HS-27A (cell line): ENCODE measurements at regions not wholly inside any gene's neighbourhood (a gene's known extent, or its start where the extent isn't known, plus 50 kb on each side); places are given as distances from the start of the nearest gene placed in this dataset.

Experiments
- DNase-seq: peaks from one replicate; pipeline ENCODE4 v3.0.0-alpha.2; 2012; ENCODE audit warnings: low read depth, missing footprints

DNA sequence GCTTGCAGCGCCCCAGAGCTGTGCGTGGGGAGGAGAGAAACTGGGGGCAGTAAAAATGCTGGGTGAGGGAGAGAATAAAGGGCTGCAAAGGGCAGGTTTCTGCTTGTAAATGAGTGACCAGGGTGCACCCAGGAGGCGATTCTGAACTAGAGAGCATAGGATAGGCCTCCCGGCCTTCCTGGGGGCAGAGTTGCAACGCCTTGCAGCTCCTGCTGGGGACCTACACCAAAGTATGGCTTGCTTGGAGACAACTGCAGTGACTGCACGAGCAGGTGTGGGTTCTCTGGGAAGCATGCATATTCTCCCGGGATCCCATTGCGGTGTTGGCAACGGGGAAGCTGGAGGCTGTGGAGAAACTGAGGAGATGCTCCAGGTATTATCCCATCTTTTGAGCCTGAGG, 111.6 kb upstream of the SPACA1 start:
- no peak for DNase-seq

DNA sequence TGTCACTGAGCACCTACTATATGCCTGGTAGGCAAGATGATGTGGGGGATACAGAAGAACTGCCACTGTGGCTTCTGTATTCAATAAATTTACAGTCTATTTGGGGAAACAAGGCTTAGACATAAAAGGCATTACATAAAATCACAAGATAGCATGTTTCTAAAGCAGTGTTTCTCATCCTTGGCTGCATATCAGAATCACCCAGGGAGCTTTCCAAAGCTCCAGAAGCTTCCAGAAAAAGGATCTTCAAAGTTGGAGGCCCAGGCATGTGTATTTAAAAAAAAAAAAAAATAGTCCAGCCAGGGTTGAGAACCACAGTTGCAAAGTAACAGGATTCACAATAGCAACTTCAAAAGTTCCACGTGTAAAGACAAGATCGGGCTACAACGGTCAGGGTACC, 112.4 kb upstream of the SPACA1 start:
- no peak for DNase-seq

DNA sequence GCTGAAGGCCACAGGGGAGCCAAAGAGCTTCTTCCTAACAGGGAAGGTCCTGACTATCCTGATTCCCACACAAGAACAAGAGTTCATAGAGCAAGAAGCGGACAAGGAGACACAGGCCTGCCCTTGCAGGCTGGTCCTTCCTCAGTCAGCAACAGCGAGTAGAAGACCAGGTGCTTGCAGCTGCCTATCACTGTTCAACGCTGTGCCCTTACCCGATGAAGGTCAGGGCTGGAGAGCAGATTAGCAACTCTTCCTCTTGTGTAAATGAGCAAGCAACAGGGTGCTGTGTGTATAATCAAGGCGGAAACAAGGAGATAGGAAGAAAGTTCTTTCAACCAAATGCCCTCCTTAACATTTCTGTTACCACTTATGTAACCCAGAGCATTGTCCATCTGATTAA, 115.3 kb upstream of the SPACA1 start:
- DNase-seq = no peak

DNA sequence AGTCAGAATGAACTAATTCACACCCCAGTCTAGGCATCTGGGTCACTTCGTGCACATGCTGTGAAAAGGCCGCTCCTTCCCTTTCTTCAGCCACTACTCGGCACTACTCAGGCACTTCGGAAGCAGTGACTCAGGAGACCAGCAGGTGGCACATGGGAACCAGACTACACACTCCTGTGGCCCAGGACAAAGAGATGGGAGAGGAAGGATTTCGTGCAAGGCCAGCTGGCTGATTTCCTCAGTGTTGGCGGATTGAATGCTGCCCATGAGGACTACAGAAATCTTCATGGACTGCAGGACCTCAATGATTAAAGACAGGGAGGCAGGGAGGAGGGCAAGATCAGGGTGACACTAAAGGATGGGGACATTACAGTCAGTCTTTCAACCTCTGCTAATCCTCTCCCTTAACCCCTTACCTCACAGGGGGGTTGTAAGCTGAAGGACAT, 117.8 kb upstream of the SPACA1 start:
- DNase-seq = no peak

DNA sequence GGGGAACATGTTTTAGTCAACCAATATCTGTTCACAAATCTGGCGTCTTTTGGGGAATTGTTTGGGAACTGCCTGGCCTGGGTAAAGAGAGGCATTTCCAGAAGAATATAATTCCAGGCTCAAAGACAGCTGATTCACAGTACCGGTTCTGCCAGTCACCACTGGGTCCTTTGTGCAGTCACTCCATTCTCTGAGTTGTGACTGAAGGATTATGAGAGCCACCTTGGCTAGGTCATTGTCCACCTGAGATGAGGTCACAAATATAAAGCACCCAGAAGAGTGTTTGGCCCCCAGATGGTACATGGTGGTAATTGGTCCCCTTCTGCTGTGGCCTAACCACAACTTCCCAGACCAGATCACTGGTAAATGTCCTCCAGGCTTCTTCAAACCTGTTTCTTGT, 121.0 kb upstream of the SPACA1 start:
- no peak for DNase-seq

DNA sequence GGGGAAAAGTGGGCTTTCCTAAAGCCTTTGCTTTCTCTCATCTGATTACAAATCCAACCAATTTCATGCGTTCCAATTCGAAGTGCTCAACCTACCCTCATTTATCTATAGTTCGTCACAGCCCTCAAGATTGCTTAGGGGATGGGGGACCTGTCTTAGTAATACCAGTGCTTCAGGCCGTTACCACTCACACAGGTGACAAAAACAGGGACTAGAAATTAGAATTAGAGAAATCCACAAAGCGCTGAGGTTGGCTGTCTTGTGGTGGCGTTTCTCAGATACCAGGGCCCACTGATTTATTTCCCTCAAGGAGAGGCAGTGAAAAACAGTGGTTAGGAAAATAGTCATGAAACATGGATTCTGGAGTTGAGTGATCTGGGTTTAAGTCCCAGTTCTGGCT, 121.6 kb upstream of the SPACA1 start:
- DNase-seq = no peak

DNA sequence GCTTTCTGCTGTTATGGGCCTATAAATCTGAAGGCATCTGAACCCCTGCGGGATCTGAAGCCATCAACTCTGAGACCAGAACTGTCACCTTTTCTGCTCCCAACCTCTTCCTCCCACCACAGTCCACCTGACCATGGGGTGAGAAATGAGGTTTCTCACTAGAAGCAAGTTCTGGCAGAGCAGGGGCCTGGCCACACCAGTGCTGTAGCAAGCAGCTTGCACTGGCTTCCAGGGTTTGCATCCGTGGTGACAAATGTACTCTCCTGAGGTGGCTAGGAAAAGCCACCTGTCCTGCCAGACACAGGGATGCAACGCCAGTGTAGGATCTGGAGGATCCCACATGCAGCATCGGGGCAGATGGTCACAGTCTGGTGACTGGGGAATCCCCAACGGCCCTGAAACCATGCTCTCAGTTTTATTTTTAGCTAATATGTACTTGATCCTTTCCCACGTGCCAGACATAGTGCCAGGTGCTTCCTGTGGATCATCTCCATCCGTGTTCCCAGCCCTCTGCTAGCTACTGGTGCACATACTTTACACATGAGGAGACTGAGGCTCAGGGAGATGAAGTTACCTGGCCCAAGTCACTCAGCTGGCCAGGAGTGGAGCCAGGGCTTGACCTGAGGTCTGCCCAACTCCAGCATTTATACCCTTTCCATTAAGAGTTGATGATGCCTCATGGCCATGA, 122.1 kb upstream of the SPACA1 start:
- DNase-seq = no peak

DNA sequence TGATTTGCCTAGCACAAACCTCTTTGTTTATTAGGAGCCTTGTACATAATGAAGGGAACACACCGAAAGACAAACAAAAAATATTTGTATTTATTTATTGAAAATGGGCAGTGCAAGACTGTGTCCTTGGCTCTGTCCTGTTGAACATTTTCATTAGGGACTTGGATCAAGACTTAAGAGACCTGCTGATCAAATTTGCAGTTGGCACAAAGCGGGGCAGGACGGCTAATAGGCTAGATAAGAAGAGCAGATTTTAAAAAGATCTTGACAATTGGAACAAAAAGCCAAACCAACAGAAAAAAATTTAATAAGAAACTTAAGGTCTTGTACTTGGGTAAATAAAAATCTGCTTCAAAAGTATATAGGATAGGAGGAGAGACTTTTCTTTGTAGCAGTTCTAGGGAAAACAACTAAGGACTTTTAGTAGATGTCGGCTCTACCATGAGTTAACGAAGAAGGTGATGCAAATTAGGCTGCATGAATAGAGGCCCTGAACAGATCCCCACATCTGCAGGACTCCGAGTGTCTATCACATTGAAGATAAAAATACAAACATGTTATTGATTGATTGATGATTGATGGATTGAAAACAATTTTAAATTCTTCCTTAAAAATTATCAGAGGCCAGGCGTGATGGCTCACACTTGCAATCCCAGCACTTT, 124.1 kb upstream of the SPACA1 start:
- DNase-seq = no peak

DNA sequence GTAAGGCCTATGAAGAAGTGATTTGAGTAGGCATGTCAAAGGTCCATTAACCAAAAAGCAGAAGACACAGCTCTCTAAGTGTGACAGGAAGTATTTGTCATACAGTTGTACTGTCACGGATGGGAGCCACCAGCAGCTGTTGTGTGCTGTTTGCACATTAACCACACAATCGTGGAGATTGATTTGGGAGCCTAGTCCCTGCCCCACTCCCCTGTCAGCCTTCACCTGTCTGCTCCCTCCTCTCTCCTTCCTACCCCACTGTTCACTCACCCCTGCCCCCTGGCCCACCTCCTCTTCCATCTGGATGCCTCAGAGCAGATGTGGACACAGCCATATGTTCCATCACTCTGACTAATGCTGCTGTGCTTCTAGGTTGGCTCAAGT, 124.7 kb upstream of the SPACA1 start:
- no peak for DNase-seq

DNA sequence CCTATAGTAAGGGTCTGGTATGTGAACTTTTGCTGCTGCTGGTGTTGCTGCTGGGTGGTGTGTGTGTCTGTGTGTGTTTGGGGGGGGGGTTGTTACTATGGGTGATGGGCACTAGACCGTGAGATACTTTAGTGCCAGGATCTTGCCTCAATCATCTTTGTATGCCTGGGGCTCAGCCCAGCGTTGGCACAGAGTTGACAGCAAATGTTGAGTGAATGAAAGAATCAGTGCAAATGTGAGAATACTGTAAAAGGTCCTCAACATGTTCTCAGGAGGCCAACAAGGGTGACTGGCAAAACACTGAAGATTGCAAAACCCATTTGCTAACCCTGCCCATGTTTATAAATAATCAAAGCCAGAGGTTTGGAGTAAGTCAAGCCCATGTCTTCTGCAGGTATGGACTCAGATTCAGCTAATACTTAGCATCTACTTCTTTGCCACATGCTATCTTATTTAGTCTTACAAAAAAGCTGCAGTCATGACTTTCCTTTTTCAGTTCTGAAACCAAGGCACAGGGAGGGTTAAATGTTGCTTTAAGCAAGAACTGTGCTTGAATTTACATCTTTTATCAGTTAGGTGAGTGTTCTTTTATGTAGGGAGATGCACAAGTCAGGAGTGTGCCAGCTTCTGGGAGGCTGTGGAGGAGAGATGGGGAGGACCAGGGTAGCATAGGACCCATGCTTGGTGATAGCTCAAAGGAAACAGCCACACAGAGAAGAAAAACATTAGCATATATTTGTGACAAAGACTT, 125.3 kb upstream of the SPACA1 start:
- DNase-seq = no peak

DNA sequence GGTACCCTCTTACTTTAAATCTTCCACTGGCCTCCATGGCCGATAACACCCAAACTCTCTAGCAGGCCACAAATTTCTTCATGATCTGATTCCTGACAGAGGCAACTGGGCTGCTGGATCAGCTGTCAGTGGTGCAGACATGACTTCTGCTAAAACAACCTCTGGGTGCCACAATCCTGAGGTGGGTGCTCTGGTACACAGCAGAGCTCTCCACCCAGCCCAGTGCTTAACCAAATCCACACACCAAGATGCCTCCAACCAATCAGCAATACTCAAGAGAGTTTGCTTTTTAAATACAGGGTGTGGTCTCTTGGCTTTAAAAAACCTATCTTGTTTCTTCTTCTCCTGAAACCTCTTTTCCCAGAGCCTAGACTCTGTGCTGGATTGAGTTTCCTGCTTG, 126.6 kb upstream of the SPACA1 start:
- DNase-seq = no peak

DNA sequence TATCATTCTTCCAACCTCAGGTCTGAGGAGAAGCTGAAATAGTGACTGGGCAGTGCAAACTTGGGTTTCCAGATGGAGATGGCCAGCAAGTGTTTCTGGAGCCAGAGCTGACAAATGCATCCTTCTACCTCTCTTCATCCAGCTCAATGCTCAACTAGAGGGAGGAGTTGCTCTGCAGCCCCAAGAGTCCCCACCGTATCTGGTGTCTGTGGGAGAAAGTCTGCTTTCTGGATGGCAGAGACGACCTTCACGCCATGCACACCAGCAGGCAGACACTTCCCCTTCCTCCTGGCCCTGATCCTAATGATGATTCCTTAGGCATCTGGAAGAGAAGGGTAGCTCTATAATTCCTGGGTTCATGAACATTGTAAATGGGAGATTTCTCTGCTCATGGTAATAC, 127.4 kb upstream of the SPACA1 start:
- no peak for DNase-seq

DNA sequence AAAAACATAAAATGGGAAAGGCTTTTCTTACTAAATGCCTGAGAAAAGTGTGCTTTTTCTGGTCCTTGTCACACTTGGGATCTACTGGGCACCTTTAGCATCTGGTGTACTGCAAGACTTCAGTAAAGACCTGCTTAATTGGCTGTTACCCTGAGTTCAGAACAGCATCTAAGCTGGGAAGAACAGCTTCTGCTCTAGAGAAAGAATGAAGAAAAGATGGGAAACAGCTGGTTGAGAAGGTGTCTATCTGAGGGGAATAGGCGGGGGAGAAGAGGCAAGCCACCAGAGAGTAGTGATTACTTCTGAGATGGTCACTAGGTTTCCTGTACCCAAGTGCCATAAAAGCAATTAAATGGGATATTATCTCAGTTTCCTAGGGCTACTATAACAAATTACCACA, 128.2 kb upstream of the SPACA1 start:
- no peak for DNase-seq

DNA sequence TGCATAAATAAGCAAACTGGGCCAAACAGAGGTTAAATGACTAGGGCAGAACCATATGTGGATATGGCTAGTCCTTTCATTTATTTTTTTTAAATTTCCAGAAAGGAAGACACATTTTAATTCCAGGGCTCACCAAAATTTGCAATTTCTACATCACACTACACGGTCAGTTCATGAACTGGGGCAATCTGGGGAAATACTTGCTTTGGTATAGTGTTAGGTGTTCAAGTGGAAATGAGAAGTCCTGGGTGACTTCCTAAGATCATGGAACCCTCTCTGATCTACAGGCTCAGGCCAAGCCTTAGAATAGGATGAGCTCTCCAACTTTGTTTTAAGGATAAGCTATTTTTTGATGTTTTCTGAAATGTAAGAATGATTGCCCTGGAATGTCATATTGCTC, 128.6 kb upstream of the SPACA1 start:
- no peak for DNase-seq

DNA sequence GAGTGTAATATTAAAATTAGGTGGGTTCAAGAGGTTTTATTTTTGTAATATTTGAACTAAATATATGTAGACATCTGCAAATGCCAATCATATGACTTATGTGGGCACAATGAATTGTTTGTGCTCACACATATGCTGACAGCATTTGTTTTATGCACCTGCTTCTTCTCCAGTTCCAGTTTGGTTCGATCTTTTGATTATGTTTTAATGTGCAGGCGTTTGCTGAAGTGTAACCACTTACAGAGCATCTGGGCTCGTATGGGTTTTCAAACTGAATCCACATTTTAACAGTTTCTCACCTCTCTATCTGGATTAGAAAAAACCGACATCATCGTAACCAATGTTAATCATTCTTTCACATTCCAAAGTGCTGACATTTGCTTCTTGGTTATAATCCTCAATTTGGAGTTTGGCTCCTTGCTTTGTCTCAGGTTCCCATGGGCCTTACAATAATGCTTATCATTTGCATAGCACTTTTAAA, 129.1 kb upstream of the SPACA1 start:
- DNase-seq = no peak

DNA sequence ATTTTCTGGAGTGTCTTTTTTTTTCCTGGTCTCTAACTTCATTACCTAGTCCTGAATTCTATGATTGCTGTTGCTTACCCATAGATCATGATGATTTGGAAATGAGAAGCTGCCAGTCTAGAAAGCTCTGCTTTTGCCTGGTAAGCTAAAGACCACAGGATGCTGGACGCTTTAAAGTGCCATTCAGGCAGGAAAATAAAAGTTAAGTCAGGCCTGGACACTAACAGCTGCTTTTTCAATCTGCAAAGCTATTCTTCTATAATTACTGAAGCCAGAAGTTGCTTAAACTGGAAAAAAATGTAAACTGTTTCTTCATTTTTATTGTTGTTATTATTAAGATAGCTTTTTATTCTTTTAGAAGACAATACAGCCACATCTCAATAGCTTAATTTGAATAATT, 129.8 kb upstream of the SPACA1 start:
- no peak for DNase-seq

DNA sequence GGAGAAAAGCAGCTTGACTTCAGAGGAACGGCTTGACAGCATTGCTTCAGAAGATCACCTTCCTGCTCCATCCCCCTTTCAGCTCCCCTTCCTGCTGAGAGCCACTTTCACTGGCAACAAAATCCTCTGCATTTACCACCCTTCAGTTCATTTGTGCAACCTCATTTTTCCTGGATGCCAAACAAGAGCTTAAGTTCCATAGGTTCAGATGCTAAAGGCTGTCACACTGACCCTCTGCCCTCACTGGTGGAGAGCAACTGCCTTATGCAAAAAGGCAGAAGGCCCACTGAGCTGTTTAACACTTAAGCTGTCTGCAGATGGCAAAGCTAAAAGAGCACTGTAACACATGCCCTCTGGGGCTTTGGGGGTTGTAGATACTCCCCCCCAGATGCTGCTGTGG, 131.2 kb upstream of the SPACA1 start:
- DNase-seq = no peak

DNA sequence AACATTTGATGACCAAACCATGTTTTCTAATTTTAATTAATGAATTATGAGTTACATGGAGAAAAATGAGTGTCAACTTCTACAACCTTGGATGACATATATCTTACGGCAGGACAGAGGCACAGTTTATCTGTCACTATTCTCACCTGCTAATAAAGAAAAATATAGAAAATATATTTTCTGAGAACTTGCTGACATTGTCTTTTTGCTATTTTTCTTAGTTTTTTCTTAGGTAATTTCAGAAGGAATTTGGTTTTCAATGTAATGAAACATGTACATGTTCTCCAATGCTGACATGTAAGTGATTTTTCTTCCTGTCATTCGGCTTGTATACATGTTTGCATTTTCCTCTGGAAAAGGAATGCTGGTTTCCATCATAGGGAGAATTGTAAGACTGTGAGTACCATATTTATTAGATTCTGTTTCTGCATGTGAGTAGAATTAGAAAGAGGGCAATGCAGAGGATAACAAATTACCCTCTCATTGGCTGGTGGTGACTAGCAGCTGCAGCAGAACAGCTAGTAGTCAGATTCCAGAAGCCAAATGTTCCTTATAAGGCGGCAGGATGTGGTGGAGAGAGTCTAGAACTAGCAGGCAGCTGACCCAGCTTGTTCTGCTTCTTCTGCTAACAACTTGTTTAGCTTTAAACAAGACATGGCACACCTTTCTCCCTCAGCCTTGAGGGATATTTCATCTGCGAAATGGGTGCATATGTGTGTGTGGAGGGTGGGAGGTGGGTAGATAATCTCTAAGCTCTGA, 132.8 kb upstream of the SPACA1 start:
- DNase-seq = no peak

DNA sequence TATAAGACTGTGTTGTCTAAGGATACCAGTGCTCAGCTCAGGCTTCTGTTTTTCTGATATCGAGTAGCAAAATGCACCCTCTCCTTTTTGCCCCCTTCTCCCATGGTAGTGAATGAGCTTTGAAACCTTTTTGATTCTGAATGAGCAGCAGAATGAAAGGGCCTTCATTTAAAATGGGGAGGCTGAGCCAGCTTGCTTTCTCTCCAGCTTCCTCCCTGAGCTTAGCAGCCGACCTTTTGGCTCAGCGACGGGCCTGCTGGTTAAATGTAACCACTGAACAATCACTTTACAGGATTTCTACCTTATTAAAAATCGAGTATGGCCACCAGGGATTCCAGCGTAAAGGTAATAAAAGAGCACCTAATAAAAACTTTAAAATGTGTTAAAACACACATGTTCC, 133.7 kb upstream of the SPACA1 start:
- DNase-seq = no peak

DNA sequence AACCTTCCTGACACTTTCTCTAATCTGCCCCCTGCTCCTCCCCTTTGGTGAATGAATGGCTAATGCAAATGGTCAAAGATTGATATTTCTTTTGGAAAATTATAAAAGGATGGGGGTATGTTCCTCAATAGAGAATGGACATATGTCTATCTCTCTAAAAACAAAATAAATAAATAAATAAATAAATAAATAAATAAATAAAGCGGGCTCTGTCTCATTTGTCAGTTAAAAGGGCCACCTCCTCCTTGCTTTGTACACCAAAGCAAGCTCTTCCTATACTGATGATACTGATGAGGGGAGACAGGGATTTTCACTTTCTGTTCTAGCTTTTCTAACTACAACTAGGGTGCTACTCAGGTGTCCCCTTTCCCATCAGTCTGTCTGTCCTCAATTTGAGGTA, 135.5 kb upstream of the SPACA1 start:
- no peak for DNase-seq

DNA sequence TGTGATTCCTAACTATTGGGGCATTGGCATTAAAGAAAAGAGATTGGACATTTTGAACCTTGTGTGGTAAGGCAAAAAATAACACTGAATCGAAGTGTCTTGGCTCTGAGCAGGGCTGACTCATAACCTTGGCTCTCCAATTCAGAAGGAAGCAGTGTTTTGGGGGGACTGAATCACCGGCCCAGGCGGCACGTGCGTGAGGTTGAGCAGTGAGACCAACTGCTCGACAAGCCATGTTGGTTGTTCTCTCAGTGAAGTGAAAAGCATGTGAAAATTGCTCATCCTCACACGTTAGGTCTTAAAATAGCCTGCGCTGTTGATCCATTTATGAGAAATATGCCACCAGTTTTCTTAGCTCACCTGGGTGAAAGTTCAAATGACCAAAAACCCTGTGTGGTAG, 137.8 kb upstream of the SPACA1 start:
- DNase-seq = peak; percentile 72

DNA sequence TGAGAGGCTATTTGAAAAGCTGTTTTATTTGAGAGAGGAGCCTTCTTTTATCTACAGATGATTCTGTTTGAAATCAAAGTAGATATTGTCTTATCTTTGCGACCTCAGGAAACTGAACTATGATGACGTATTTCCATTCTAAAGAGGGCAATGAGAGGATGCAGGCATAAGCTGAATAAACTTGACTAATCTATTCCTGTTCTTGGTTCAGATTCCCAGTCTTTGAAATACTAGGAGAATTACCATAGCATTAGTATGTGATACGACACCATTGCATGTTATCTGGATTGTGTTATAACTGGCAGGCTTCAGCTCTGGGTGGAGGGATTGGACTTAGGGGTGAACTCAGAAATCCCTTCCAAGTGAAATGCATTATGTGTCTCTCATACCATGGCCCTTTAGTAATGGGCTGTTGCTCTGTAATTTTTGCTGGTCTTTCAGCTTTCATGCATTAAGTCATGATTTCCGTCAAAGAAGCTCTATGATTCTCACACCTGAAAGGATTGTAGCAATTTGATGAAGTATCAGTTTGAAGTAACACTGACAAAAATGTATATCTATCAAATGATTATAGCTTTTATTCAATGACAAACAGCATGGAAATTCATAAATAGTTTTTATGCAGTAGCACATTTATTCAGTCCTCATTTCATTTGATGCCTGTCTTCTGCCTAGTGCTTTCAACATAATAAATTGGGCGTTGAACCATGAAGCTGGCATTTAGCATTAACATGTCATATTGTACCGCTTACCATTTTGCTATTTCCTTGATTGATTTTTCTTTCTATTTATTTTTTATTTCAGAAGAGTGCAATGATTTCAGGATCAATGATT, 138.4 kb upstream of the SPACA1 start:
- no peak for DNase-seq
